ENCODE measurements at regions not wholly inside any gene's neighbourhood (a gene's known extent, or its start where the extent isn't known, plus 50 kb on each side); places are given as distances from the start of the nearest gene placed in this dataset.
"Not testable (repeated sequence)": the region's sequence is repeated elsewhere in the genome, so short reads cannot be mapped to it uniquely, and the experiment has no call there.

- no peak for DNase-seq (ENCODE audit: low read depth)
These were observed 649.9 kb upstream of the LUZP2 start for GRCh38 chr11:23846902-23847422.

- DNase-seq (ENCODE audit: low read depth) = no peak
These were observed 645.6 kb upstream of the LUZP2 start for GRCh38 chr11:23851216-23851615.

- peak; percentile 31 for DNase-seq (ENCODE audit: low read depth)
These were observed 640.2 kb upstream of the LUZP2 start for GRCh38 chr11:23856654-23857053.

GRCh38 chr11:23859087-23859486 lies 637.8 kb upstream of the LUZP2 start:
- no peak for DNase-seq (ENCODE audit: low read depth)

- DNase-seq (ENCODE audit: low read depth) = no peak
These were observed 635.2 kb upstream of the LUZP2 start for GRCh38 chr11:23861615-23862014.

- peak; percentile 45 for DNase-seq (ENCODE audit: low read depth)
These were observed 631.4 kb upstream of the LUZP2 start for GRCh38 chr11:23865341-23865975.

- no peak for DNase-seq (ENCODE audit: low read depth)
These were observed 630.2 kb upstream of the LUZP2 start for GRCh38 chr11:23866641-23867040.

GRCh38 chr11:23869671-23870070 lies 627.2 kb upstream of the LUZP2 start:
- DNase-seq (ENCODE audit: low read depth) = no peak

GRCh38 chr11:23873406-23873805 lies 623.4 kb upstream of the LUZP2 start:
- peak; percentile 63 for DNase-seq (ENCODE audit: low read depth)

GRCh38 chr11:23875176-23875850 lies 621.5 kb upstream of the LUZP2 start:
- peak; percentile 36 for DNase-seq (ENCODE audit: low read depth)

- DNase-seq (ENCODE audit: low read depth) = not testable (repeated sequence)
These were observed 613.3 kb upstream of the LUZP2 start for GRCh38 chr11:23883426-23884048.

- DNase-seq (ENCODE audit: low read depth) = no peak
These were observed 612.5 kb upstream of the LUZP2 start for GRCh38 chr11:23884341-23884740.

GRCh38 chr11:23885801-23886200 lies 611.1 kb upstream of the LUZP2 start:
- DNase-seq (ENCODE audit: low read depth) = no peak

GRCh38 chr11:23887122-23887521 lies 609.7 kb upstream of the LUZP2 start:
- DNase-seq (ENCODE audit: low read depth) = not testable (repeated sequence)

GRCh38 chr11:23893126-23893525 lies 603.7 kb upstream of the LUZP2 start:
- no peak for DNase-seq (ENCODE audit: low read depth)

- peak; percentile 95 for DNase-seq (ENCODE audit: low read depth)
These were observed 599.2 kb upstream of the LUZP2 start for GRCh38 chr11:23897453-23898286.

GRCh38 chr11:23903044-23903704 lies 593.7 kb upstream of the LUZP2 start:
- DNase-seq (ENCODE audit: low read depth) = peak; percentile 92

- no peak for DNase-seq (ENCODE audit: low read depth)
These were observed 577.4 kb upstream of the LUZP2 start for GRCh38 chr11:23919455-23919854.

GRCh38 chr11:23923357-23923756 lies 573.5 kb upstream of the LUZP2 start:
- no peak for DNase-seq (ENCODE audit: low read depth)

- no peak for DNase-seq (ENCODE audit: low read depth)
These were observed 572.6 kb upstream of the LUZP2 start for GRCh38 chr11:23924226-23924625.

GRCh38 chr11:23931443-23931842 lies 565.4 kb upstream of the LUZP2 start:
- no peak for DNase-seq (ENCODE audit: low read depth)

All from LHCN-M2 (cell line).